GM23338 (cell line): ENCODE measurements at regions not wholly inside any gene's neighbourhood (a gene's known extent, or its start where the extent isn't known, plus 50 kb on each side); places are given as distances from the start of the nearest gene placed in this dataset.

Experiments used
- CREB1 ChIP-seq: fragments of 250-450 bp; sonication (Bioruptor Pico); IDR thresholded peaks from 2 replicates; pipeline ENCODE4 v1.5.0; 2020; ENCODE audit warnings: low read depth, mild to moderate bottlenecking, moderate library complexity
- CTCF ChIP-seq, 2 experiments: fragments of 200-600 bp in 1 of 2; sonication (generic) in 1 of 2; conservative IDR thresholded peaks; 2 replicates each; pipeline versions ENCODE4 v1.5.1 to v1.6.1; 2016 to 2017; ENCODE audit warnings: antibody characterized with exemption in 2 of 2, low read depth in 2 of 2, mild to moderate bottlenecking in 2 of 2, moderate library complexity in 1 of 2
- EZH2 ChIP-seq: fragments of 200-600 bp; sonication (generic); IDR thresholded peaks from one replicate; pipeline ENCODE4 v1.8.0; 2017; ENCODE audit warnings: antibody characterized with exemption, mild to moderate bottlenecking, low read depth; ENCODE audit not compliant: unreplicated experiment
- EZH2phosphoT487 ChIP-seq: fragments of 200-600 bp; sonication (generic); IDR thresholded peaks from one replicate; pipeline ENCODE4 v1.8.1; 2018; ENCODE audit warnings: antibody characterized with exemption; ENCODE audit not compliant: unreplicated experiment
- JUNB ChIP-seq: IDR thresholded peaks from one replicate; pipeline ENCODE4 v1.6.1; 2016; ENCODE audit warnings: antibody characterized with exemption; ENCODE audit not compliant: unreplicated experiment
- POLR2AphosphoS5 ChIP-seq: IDR thresholded peaks from 2 replicates; pipeline ENCODE4 v1.6.1; 2016; ENCODE audit warnings: antibody characterized with exemption, low read depth
- ZNF331 ChIP-seq: fragments of 250-450 bp; sonication (Bioruptor Pico); IDR thresholded peaks from 2 replicates; pipeline ENCODE4 v1.5.0; 2020; ENCODE audit warnings: low read depth, mild to moderate bottlenecking, moderate library complexity
- ZNF462 ChIP-seq: fragments of 250-450 bp; sonication (Bioruptor Pico); IDR thresholded peaks from 2 replicates; pipeline ENCODE4 v1.5.0; 2020; ENCODE audit warnings: mild to moderate bottlenecking, moderate library complexity
- TF ChIP-seq, protein P1 (sequence below): IDR thresholded peaks from one replicate; pipeline ENCODE4 v1.6.1; 2018; ENCODE audit warnings: antibody characterized with exemption; ENCODE audit not compliant: unreplicated experiment

DNA sequence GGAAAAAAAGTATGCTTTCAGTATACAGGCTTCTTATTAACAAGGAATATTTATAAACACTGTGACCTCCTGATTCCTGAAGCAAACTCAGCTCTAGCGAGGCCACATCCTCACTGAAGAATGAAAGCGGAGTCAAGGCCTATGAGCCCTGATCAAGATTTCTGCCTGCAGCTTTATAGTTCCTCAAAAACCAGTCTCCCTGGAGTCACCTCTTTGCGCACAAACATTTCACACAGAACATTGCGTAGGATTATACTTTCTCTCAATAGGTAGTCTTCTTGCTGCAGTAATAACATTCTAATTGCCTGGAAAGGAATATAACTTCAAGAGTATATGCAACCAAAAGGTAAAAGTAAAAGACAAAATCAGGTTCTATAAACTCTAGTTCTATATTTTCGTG lies 62.9 kb downstream of the SLC24A2 start:
- no peak for TF ChIP-seq CTCF (conservative IDR thresholded peaks at IDR 0.05; ENCODE audit: low read depth in 2 of 2)
- TF ChIP-seq ZNF462: no peak
- TF ChIP-seq, protein P1, sequence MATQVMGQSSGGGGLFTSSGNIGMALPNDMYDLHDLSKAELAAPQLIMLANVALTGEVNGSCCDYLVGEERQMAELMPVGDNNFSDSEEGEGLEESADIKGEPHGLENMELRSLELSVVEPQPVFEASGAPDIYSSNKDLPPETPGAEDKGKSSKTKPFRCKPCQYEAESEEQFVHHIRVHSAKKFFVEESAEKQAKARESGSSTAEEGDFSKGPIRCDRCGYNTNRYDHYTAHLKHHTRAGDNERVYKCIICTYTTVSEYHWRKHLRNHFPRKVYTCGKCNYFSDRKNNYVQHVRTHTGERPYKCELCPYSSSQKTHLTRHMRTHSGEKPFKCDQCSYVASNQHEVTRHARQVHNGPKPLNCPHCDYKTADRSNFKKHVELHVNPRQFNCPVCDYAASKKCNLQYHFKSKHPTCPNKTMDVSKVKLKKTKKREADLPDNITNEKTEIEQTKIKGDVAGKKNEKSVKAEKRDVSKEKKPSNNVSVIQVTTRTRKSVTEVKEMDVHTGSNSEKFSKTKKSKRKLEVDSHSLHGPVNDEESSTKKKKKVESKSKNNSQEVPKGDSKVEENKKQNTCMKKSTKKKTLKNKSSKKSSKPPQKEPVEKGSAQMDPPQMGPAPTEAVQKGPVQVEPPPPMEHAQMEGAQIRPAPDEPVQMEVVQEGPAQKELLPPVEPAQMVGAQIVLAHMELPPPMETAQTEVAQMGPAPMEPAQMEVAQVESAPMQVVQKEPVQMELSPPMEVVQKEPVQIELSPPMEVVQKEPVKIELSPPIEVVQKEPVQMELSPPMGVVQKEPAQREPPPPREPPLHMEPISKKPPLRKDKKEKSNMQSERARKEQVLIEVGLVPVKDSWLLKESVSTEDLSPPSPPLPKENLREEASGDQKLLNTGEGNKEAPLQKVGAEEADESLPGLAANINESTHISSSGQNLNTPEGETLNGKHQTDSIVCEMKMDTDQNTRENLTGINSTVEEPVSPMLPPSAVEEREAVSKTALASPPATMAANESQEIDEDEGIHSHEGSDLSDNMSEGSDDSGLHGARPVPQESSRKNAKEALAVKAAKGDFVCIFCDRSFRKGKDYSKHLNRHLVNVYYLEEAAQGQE: no peak
- no peak for TF ChIP-seq CREB1
- TF ChIP-seq EZH2: no peak
- TF ChIP-seq POLR2AphosphoS5: no peak
- no peak for TF ChIP-seq JUNB
- no peak for TF ChIP-seq EZH2phosphoT487
- no peak for TF ChIP-seq ZNF331 (CRISPR knock-in tag)
